SK-N-SH treated with all-trans-retinoic acid at 6 μM for 48 hours (cell line): ENCODE measurements at regions not wholly inside any gene's neighbourhood (a gene's known extent, or its start where the extent isn't known, plus 50 kb on each side); places are given as distances from the start of the nearest gene placed in this dataset.

ENCODE experiments used
- ARNTL ChIP-seq: fragments of 450-650 bp; formaldehyde crosslinking; IDR thresholded peaks from 2 replicates; pipeline ENCODE4 v1.5.0; 2020; ENCODE audit warnings: low read depth, mild to moderate bottlenecking, moderate library complexity, borderline replicate concordance
- BACH2 ChIP-seq: fragments of 250-450 bp; sonication (Bioruptor Pico); IDR thresholded peaks from 2 replicates; pipeline ENCODE4 v1.9.0; 2021; ENCODE audit warnings: mild to moderate bottlenecking, borderline replicate concordance
- GLIS3 ChIP-seq: fragments of 250-450 bp; sonication (Bioruptor Pico); IDR thresholded peaks from 2 replicates; pipeline ENCODE4 v1.5.0; 2020; ENCODE audit warnings: mild to moderate bottlenecking, moderate library complexity
- OSR1 ChIP-seq: fragments of 250-450 bp; sonication (Bioruptor Pico); IDR thresholded peaks from 2 replicates; pipeline ENCODE4 v1.8.0; 2022; ENCODE audit warnings: moderate library complexity, mild to moderate bottlenecking, inconsistent platforms
- POU6F1 ChIP-seq: fragments of 250-450 bp; sonication (Bioruptor Pico); IDR thresholded peaks from 2 replicates; pipeline ENCODE4 v1.8.0; 2021; ENCODE audit warnings: low read depth, mild to moderate bottlenecking, moderate library complexity, borderline replicate concordance
- PPARA ChIP-seq: fragments of 250-450 bp; sonication (Bioruptor Pico); IDR thresholded peaks from 2 replicates; pipeline ENCODE4 v1.5.0; 2020; ENCODE audit warnings: mild to moderate bottlenecking, borderline replicate concordance
- RARB ChIP-seq: fragments of 250-450 bp; sonication (Bioruptor Pico); IDR thresholded peaks from 2 replicates; pipeline ENCODE4 v1.8.0; 2021; ENCODE audit warnings: mild to moderate bottlenecking, moderate library complexity
- SNAI2 ChIP-seq: fragments of 250-450 bp; sonication (Bioruptor Pico); IDR thresholded peaks from 2 replicates; pipeline ENCODE4 v1.5.0; 2020; ENCODE audit warnings: mild to moderate bottlenecking, moderate library complexity
- TOX ChIP-seq: fragments of 250-450 bp; sonication (Bioruptor Pico); IDR thresholded peaks from 2 replicates; pipeline ENCODE4 v1.8.0; 2021; ENCODE audit warnings: mild to moderate bottlenecking, moderate library complexity, borderline replicate concordance
- ZFP3 ChIP-seq: fragments of 250-450 bp; sonication (Bioruptor Pico); IDR thresholded peaks from 2 replicates; pipeline ENCODE4 v1.5.0; 2020; ENCODE audit warnings: mild to moderate bottlenecking, moderate library complexity
- ZFP30 ChIP-seq: fragments of 450-650 bp; formaldehyde crosslinking; IDR thresholded peaks from 2 replicates; pipeline ENCODE4 v1.5.0; 2022; ENCODE audit warnings: mild to moderate bottlenecking, moderate library complexity
- ZNF565 ChIP-seq: fragments of 450-650 bp; formaldehyde crosslinking; conservative IDR thresholded peaks from 2 replicates; pipeline ENCODE4 v1.5.0; 2020; ENCODE audit warnings: low read depth, mild to moderate bottlenecking, moderate library complexity
- ZNF8 ChIP-seq: fragments of 450-650 bp; formaldehyde crosslinking; IDR thresholded peaks from 2 replicates; pipeline ENCODE4 v1.5.0; 2020; ENCODE audit warnings: mild to moderate bottlenecking, moderate library complexity
- TF ChIP-seq, protein P1 (sequence below): fragments of 250-450 bp; sonication (Bioruptor Pico); IDR thresholded peaks from 2 replicates; pipeline ENCODE4 v1.8.0; 2020; ENCODE audit warnings: mild to moderate bottlenecking, moderate library complexity, borderline replicate concordance

GRCh38 chr9:79403495-79403894 is 168.3 kb upstream of the TLE4 start:
- TF ChIP-seq ZFP30 (CRISPR knock-in tag) (no peak), BACH2 (CRISPR knock-in tag) (no peak), SNAI2 (no peak), OSR1 (CRISPR knock-in tag) (no peak), GLIS3 (CRISPR knock-in tag) (no peak), TOX (CRISPR knock-in tag) (no peak), ZFP3 (CRISPR knock-in tag) (no peak), RARB (CRISPR knock-in tag) (no peak), PPARA (no peak), ZNF565 (CRISPR knock-in tag) (no peak), POU6F1 (CRISPR knock-in tag) (no peak), ARNTL (CRISPR knock-in tag) (no peak), ZNF8 (CRISPR knock-in tag) (no peak)
- TF ChIP-seq, protein P1, sequence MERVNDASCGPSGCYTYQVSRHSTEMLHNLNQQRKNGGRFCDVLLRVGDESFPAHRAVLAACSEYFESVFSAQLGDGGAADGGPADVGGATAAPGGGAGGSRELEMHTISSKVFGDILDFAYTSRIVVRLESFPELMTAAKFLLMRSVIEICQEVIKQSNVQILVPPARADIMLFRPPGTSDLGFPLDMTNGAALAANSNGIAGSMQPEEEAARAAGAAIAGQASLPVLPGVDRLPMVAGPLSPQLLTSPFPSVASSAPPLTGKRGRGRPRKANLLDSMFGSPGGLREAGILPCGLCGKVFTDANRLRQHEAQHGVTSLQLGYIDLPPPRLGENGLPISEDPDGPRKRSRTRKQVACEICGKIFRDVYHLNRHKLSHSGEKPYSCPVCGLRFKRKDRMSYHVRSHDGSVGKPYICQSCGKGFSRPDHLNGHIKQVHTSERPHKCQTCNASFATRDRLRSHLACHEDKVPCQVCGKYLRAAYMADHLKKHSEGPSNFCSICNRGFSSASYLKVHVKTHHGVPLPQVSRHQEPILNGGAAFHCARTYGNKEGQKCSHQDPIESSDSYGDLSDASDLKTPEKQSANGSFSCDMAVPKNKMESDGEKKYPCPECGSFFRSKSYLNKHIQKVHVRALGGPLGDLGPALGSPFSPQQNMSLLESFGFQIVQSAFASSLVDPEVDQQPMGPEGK (CRISPR knock-in tag), result no peak
